Stomach (tissue), 8 donors: ENCODE measurements at regions not wholly inside any gene's neighbourhood (a gene's known extent, or its start where the extent isn't known, plus 50 kb on each side); places are given as distances from the start of the nearest gene placed in this dataset.

Source experiments
- DNase-seq, 2 donors: peaks; one replicate each; pipeline versions ENCODE4 v3.0.0 to v3.0.0-alpha.2; 2013 to 2019
- H3K27ac ChIP-seq, 5 donors: fragments of 200-600 bp in 4 of 5; sonication (generic) in 4 of 5; one replicate each; pipeline ENCODE4 v1.5.1; 2013 to 2019; ENCODE audit warnings: mild to moderate bottlenecking in 1 of 5, moderate library complexity in 1 of 5
- H3K27me3 ChIP-seq, 3 donors: fragments of 200-600 bp; sonication (generic); one replicate each; pipeline ENCODE4 v1.5.1; 2017 to 2019; ENCODE audit warnings: mixed run types in 1 of 3
- H3K36me3 ChIP-seq, 4 donors: fragments of 200-600 bp; sonication (generic); 1 replicate in 3 of 4; 2 replicates in 1 of 4; pipeline ENCODE4 v1.5.1; 2016 to 2019
- H3K4me1 ChIP-seq, 4 donors: fragments of 200-600 bp; sonication (generic); one replicate each; pipeline ENCODE4 v1.5.1; 2016 to 2019
- H3K4me3 ChIP-seq, 4 donors: fragments of 200-600 bp; sonication (generic) in 3 of 4; one replicate each; pipeline ENCODE4 v1.5.1; 2016 to 2019; ENCODE audit warnings: mild to moderate bottlenecking in 1 of 4
- H3K9me3 ChIP-seq, 4 donors: fragments of 200-600 bp; sonication (generic); one replicate each; pipeline ENCODE4 v1.5.1; 2016 to 2019
- EP300 ChIP-seq: sonication (generic); formaldehyde crosslinking; IDR thresholded peaks from one replicate; pipeline ENCODE4 v1.6.1; 2017; ENCODE audit warnings: antibody characterized with exemption
- POLR2A ChIP-seq, 4 donors: fragments of 450-650 bp; IDR thresholded peaks; one replicate each; pipeline ENCODE4 v1.6.1; 2016; ENCODE audit warnings: antibody characterized with exemption in 4 of 4, control low read depth in 2 of 4, mild to moderate bottlenecking in 1 of 4, moderate library complexity in 1 of 4
- POLR2AphosphoS5 ChIP-seq, 3 donors: sonication (generic); formaldehyde crosslinking; IDR thresholded peaks; one replicate each; pipeline ENCODE4 v1.6.1; 2016; ENCODE audit warnings: antibody characterized with exemption in 3 of 3
- WGBS, 5 donors: extraction: QIAGEN DNeasy Blood & Tissue Kit in 3 of 5; methylation state at CpG; one replicate each; pipeline versions ENCODE4 v1.1.5 to v1.1.7; 2013 to 2018; 5-methylcytosine and 5-hydroxymethylcytosine counted together
- intact Hi-C: fragments of 100-400 bp; cut with DNase I; formaldehyde crosslinking; loops from one replicate; pipeline ENCODE4 v1.15.1; 2023; ENCODE audit warnings: low total_unique reads
- TF ChIP-seq, protein P1 (sequence below), 7 experiments: fragments of 450-650 bp in 4 of 7; fragments of 200-600 bp in 3 of 7; sonication (generic) in 3 of 7; IDR thresholded peaks; one replicate each; pipeline ENCODE4 v1.5.1; 2016 to 2019; ENCODE audit warnings: antibody characterized with exemption in 7 of 7, control low read depth in 2 of 7, mild to moderate bottlenecking in 1 of 7
- donor health status: healthy with polysubstance abuse.
- donor health status: Bipolar disorder and iron deficiency.
- donor health status: healthy.

DNA sequence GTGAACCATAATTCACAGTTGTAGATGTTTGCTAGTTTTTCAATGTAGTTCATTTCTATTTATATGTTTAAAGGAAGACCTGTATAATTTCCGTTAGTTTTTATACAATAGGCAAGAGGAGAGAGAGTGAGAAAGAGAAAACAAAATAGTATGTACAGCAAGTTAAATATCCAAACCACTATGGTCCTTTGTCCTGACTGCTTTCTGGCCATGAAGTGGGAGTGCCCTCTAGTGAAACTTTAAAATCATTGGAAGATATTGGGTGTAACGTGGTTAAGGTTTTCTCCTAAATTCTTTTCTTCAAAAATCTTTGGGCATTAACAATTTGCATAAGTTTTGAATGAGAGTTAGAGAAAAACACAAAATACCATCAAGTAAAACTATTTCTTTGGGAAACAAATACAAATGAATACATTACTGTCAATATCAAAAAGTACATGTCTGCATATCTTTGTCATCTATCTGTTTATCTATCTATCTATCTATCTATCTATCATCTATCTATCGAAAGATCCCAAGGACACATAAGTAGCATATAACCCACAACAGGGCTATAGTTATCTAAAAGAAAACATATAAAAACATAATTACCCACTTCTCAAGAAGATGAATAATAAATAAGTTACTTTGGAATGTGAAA is 534.6 kb upstream of the ATP11B start:
- intact Hi-C loops = loop anchor here (10.0 kb wide), 1 partner anchor 544 kb away; the partner anchor contains the start of gene SOX2

DNA sequence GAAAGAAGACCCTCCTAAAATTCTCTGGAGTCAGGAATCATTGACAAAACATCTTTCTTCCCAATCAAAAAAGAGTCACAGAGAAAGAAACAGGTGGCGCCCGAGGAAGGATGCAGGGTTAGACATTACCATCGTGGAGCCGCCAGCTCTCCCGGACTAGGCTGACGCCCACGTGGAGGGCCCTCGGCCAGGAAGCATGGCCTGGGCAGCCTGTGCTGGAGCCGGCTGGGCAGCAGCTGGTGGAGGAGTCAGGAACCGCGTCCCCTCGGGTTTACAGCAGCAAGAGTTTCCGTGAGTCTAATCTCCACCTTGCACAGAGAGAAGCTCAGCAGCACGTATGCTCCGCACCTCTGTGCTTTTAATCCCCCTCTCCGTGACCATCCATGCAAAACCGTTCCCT is 533.7 kb upstream of the ATP11B start:
- DNase-seq = peak; percentile 29 to 44
- H3K9me3 ChIP-seq = no peaks in the 10 kb centered on the region
- H3K4me1 ChIP-seq = no peaks in the 10 kb centered on the region
- H3K27me3 ChIP-seq = peaks cover 0 to 15% (median 0%) of the 10 kb centered on the region in 3 donors
- H3K27ac ChIP-seq = no peak overlapping the region
- no peak overlapping the region for H3K4me3 ChIP-seq
- 40 to 57% (median 50%) methylated on average over 16 to 17 of the region's 17 CpGs for WGBS, 5 donors
- H3K36me3 ChIP-seq = no peaks in the 10 kb centered on the region
- TF ChIP-seq, protein P1, sequence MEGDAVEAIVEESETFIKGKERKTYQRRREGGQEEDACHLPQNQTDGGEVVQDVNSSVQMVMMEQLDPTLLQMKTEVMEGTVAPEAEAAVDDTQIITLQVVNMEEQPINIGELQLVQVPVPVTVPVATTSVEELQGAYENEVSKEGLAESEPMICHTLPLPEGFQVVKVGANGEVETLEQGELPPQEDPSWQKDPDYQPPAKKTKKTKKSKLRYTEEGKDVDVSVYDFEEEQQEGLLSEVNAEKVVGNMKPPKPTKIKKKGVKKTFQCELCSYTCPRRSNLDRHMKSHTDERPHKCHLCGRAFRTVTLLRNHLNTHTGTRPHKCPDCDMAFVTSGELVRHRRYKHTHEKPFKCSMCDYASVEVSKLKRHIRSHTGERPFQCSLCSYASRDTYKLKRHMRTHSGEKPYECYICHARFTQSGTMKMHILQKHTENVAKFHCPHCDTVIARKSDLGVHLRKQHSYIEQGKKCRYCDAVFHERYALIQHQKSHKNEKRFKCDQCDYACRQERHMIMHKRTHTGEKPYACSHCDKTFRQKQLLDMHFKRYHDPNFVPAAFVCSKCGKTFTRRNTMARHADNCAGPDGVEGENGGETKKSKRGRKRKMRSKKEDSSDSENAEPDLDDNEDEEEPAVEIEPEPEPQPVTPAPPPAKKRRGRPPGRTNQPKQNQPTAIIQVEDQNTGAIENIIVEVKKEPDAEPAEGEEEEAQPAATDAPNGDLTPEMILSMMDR (IDR thresholded peaks at IDR 0.05) = no peak
- TF ChIP-seq POLR2AphosphoS5 (IDR thresholded peaks at IDR 0.05) (no peak), EP300 (no peak), POLR2A (IDR thresholded peaks at IDR 0.05) (no peak)
- intact Hi-C loops = loop anchor here (10.0 kb wide), 1 partner anchor 545 kb away; the partner anchor contains the start of gene SOX2

More for the DNA sequence above, 534.6 kb upstream of the ATP11B start:
- H3K27ac ChIP-seq = no peak overlapping the region
- no peaks in the 10 kb centered on the region for H3K9me3 ChIP-seq
- H3K36me3 ChIP-seq = no peaks in the 10 kb centered on the region
- no peak overlapping the region for H3K4me3 ChIP-seq
- peaks cover 0 to 15% (median 0%) of the 10 kb centered on the region in 3 donors for H3K27me3 ChIP-seq
- no peaks in the 10 kb centered on the region for H3K4me1 ChIP-seq
- TF ChIP-seq POLR2AphosphoS5 (IDR thresholded peaks at IDR 0.05) = no peak
- TF ChIP-seq, protein P1 (IDR thresholded peaks at IDR 0.05) = peak in 4 of 7 experiments; percentile 23 to 65 (median 48)
- WGBS, 5 donors = 10 to 13% (median 12%) methylated on average over 3 of the region's 3 CpGs
- peak in 1 of 2 donors; percentile 85 for DNase-seq

DNA sequence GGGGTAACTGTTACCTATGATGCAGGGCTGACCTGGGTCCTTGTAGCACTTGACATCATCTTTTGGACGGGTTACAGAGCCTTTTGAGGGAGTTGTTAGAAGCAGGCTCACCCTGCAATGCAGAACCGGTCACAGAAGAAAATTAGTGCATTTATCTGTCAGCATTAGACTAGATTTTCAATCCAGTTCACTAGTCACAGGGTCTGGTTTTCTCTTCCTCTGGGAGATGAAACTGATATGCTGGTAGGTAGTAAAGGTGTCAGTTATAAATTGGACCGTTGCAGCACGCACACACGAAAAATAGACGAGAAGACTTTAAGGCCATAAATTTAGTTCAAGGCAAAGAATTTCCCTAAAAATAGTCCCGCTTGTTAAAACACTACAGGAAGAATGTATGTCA is 532.3 kb upstream of the ATP11B start:
- Histone ChIP-seq H3K4me1 (no peaks in the 10 kb centered on the region), H3K27me3 (peaks cover 0 to 15% (median 0%) of the 10 kb centered on the region in 3 donors), H3K27ac (no peak overlapping the region), H3K36me3 (no peaks in the 10 kb centered on the region), H3K4me3 (no peak overlapping the region), H3K9me3 (no peaks in the 10 kb centered on the region)
- intact Hi-C loops = no loop called here
- TF ChIP-seq POLR2A (IDR thresholded peaks at IDR 0.05) (no peak), POLR2AphosphoS5 (IDR thresholded peaks at IDR 0.05) (no peak), EP300 (no peak)
- TF ChIP-seq, protein P1 (IDR thresholded peaks at IDR 0.05) = no peak
- DNase-seq = no peak
- 59 to 70% (median 66%) methylated on average over 7 of the region's 7 CpGs for WGBS, 5 donors

DNA sequence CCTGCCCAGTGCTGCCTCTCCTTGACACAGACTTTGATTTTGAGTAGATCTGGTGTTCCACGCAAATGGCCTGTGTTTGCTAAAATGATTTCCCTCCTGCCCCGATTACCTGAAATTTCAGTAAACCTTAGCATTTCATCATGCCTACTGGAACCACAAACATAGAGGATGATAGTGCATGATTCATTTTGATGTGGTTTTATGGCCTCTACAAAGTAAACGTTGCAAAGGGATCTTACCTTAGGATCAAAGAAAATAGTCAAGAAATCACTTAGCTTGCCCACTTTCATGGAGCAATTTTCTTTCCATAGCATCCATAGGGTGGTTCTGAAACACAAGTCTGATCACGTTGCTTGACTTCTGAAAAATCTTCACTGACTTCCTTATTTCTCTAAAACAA is 524.6 kb upstream of the ATP11B start:
- Histone ChIP-seq H3K4me3 (no peak overlapping the region), H3K27me3 (no peaks in the 10 kb centered on the region), H3K27ac (no peak overlapping the region), H3K36me3 (no peaks in the 10 kb centered on the region), H3K9me3 (no peaks in the 10 kb centered on the region), H3K4me1 (no peaks in the 10 kb centered on the region)
- no peak for DNase-seq
- intact Hi-C loops = no loop called here
- TF ChIP-seq POLR2AphosphoS5 (IDR thresholded peaks at IDR 0.05) = no peak
- no peak for TF ChIP-seq POLR2A (IDR thresholded peaks at IDR 0.05)
- 68 to 78% (median 70%) methylated on average over 4 of the region's 4 CpGs for WGBS, 5 donors

DNA sequence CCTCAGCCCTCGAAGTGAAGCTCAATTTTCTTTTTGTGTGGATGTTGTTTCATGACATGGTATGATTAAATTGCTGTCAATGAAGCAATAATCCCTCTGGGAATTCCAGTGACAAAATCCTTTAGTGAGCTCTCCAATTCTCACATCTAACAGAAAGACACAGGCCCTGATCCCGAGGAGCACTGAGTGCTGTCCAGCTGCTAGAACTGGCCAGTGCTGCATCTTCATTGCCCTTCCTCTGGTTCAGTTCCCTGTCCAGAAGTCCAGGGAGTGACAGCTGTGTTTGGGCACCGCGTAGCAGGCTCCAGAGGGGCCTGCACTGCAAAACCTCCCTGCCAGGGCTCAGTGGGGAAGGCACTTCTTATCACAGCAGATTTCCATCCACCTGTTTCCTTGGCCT is 516.8 kb upstream of the ATP11B start:
- H3K4me3 ChIP-seq = no peak overlapping the region
- no peaks in the 10 kb centered on the region for H3K36me3 ChIP-seq
- no peaks in the 10 kb centered on the region for H3K9me3 ChIP-seq
- no peak overlapping the region for H3K27ac ChIP-seq
- no peaks in the 10 kb centered on the region for H3K4me1 ChIP-seq
- no peaks in the 10 kb centered on the region for H3K27me3 ChIP-seq
- no peak for DNase-seq
- 44 to 82% (median 60%) methylated on average over 4 of the region's 4 CpGs for WGBS, 5 donors
- intact Hi-C loops = no loop called here
- no peak for TF ChIP-seq POLR2AphosphoS5 (IDR thresholded peaks at IDR 0.05)
- TF ChIP-seq, protein P1 (IDR thresholded peaks at IDR 0.05) = no peak
- TF ChIP-seq EP300 = no peak
- no peak for TF ChIP-seq POLR2A (IDR thresholded peaks at IDR 0.05)
